Subcutaneous adipose tissue (tissue), 1 donor: ENCODE measurements at regions not wholly inside any gene's neighbourhood (a gene's known extent, or its start where the extent isn't known, plus 50 kb on each side); places are given as distances from the start of the nearest gene placed in this dataset.

Experiments
- TF ChIP-seq, protein P1 (sequence below): fragments of 450-650 bp; IDR thresholded peaks from one replicate; pipeline ENCODE4 v1.5.1; 2016; ENCODE audit warnings: low read depth, mild to moderate bottlenecking, control low read depth, antibody characterized with exemption, moderate library complexity

DNA sequence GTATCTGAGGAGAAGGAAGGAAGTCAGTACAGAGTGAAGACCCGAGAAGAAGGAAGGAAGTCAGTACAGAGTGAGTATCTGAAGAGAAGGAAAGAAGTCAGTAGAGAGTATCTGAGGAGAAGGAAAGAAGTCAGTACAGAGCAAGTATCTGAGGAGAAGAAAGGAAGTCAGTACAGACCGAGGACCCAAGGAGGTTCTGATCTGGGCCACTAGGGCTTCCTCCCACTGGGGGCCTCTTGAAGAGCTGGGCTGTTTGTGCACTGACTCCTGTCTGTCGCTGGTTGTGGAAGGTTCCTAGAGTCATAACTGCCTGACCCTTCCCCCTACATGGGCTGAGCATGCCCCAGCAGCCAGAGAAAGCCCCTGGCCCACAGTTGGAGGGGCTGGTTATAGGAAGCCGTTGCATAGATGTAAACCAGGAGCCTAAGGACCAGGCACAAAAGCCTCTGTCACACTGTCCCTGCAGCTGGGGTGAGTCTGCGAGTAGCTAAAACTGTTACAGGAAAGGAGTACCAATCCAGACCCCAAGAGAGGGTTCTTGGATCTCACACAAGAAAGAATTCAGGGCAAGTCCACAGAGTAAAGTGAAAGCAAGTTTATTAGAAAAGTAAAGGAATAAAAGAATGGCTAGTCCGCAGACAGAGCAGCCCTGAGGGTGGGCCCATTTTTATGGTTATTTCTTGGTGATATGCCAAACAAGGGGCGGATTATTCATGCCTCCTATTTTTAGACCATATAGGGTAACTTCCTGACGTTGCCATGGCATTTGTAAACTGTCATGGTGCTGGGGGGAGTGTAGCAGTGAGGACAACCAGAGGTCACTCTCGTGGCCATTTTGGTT lies 395.9 kb downstream of the PREX1 start:
- TF ChIP-seq, protein P1, sequence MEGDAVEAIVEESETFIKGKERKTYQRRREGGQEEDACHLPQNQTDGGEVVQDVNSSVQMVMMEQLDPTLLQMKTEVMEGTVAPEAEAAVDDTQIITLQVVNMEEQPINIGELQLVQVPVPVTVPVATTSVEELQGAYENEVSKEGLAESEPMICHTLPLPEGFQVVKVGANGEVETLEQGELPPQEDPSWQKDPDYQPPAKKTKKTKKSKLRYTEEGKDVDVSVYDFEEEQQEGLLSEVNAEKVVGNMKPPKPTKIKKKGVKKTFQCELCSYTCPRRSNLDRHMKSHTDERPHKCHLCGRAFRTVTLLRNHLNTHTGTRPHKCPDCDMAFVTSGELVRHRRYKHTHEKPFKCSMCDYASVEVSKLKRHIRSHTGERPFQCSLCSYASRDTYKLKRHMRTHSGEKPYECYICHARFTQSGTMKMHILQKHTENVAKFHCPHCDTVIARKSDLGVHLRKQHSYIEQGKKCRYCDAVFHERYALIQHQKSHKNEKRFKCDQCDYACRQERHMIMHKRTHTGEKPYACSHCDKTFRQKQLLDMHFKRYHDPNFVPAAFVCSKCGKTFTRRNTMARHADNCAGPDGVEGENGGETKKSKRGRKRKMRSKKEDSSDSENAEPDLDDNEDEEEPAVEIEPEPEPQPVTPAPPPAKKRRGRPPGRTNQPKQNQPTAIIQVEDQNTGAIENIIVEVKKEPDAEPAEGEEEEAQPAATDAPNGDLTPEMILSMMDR: no peak

GRCh38 chr20:48426630-48427029 lies 401.2 kb downstream of the PREX1 start:
- TF ChIP-seq, protein P1: no peak

- TF ChIP-seq, protein P1: no peak
Measured at GRCh38 chr20:48425817-48426612, 401.8 kb downstream of the PREX1 start.

DNA sequence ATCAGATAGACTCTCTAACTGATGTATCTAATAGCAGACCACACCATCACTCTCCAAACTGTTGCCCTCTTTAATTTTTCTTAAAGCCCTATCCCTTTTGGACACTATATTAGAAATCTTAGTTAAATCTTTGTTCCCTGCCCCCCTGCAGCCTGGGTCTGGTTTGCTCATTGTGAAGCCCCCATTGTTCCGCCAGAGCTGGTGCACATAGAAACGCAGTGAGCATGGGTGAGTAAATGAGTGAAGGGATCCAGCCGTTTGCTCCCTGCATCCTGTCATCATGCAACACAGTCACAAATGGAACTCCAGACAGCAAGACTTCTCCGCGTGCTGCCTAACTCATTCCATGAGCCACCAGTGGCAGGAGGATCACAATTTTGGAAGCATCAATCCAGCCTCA lies 402.5 kb downstream of the PREX1 start:
- TF ChIP-seq, protein P1: no peak

- TF ChIP-seq, protein P1: no peak
Measured at GRCh38 chr20:48422242-48422960, 405.4 kb downstream of the PREX1 start.

- TF ChIP-seq, protein P1: no peak
Measured at GRCh38 chr20:48421547-48421946, 406.3 kb downstream of the PREX1 start.

DNA sequence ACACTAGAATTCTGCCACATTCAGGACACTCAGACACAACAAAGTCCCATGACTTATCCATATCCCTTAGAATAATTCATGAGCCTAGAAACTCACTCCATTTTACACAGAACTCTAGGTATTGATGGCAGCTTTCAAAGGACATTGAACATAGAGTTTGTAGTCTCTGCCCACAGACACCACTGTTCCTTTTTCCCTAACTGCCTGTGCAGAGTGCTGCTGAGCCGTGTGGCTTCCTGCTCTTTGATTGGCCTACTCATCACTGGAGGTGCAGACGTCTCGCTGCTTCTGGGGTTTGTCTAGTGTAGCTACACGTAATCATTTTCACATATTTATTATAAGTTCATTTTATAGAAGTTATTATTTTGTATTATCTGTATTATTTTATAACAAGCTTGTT lies 407.6 kb downstream of the PREX1 start:
- TF ChIP-seq, protein P1: no peak
